NCI-H226 (cell line): ENCODE measurements at regions not wholly inside any gene's neighbourhood (a gene's known extent, or its start where the extent isn't known, plus 50 kb on each side); places are given as distances from the start of the nearest gene placed in this dataset.

Experiments
- DNase-seq: peaks from one replicate; pipeline ENCODE4 v3.0.0-alpha.2; 2015

DNA sequence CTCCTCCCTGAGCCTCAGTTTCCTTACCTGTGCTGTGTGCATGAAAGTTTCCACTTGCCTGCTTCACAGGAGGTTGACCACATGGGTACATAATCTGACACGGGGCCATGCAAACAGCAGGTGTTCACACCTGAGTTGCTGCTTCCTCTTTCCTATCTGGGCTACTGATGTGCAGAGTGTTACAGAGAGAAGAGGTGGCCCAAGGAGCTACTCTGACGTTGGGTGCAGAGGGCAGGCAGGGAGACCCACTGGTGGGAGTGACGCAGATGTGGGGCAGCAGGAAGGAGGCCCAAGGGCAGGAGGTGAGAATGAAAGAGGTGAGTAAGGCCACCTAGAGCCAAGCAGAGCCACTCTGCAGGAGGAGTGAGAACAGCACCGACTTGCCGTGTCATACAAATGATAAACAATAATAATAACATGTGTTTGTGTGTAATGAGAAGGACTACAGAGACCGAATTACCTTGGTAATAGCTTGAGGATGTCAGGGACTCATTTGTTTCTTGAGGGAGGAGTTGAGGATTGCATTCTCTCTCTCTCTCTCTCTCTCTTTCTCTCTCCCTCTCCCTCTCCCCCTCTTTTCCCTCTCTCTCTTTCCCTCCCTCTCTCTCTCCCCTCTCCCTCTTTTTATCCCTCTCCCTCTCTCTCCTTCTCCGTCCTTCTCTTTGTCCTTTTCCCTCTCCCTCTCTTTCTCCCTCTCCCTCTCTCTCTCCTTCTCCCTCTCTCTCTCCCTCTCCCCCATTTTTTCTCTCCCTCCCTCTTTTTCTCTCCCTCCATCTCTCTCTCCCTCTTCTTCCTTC is 87.4 kb upstream of the IGSF21 start:
- no peak for DNase-seq

DNA sequence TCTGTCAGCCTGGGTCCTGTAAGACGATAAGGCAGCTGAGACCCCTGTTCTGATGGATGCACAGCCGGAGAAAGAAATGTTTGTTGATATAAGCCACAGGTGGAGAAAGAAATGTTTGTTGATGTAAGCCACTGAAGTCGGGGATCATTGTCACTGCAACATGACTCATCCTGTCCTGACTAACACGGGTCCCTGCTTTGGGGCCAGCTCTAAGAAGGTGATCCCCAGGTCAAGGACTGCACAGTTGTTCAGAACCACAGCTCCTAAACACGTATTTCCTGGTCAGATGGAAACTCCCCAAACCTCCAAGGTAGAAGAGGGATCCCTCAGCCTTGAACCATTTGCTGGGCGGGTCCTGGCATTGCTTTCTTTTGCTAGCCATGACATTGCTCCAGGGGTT is 86.4 kb upstream of the IGSF21 start:
- no peak for DNase-seq

DNA sequence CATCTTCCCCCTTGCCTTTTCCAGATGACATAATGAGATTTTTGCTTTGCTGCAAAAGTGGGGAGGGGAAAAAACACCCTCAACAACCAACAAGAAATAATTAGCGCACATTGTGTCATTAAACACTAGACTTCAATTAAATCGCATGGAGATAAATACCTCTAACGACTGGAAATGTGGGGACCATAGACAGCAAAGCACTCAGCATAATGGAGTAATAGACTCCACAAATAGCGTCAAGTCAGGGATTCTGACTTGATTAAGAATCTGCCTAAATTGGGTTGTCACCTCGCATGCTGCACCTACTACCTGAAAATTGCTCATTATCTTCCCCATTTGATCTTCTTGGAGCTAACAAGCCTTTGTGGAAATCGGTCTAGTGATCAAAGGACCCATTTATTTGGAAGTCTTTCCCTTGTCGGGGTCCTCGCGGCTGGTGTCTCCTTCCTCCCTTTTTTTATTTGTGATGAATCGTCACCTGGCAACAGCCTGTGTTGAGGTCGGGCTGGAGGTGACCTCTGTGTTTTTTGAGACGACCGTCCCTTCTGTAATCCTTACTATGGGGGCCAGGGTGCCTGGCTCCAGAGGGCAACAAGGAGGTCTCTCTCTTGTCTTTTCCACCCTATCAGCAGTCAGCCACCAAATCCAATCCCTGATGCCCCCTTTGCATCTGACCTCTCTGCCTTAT is 75.3 kb upstream of the IGSF21 start:
- DNase-seq = no peak

DNA sequence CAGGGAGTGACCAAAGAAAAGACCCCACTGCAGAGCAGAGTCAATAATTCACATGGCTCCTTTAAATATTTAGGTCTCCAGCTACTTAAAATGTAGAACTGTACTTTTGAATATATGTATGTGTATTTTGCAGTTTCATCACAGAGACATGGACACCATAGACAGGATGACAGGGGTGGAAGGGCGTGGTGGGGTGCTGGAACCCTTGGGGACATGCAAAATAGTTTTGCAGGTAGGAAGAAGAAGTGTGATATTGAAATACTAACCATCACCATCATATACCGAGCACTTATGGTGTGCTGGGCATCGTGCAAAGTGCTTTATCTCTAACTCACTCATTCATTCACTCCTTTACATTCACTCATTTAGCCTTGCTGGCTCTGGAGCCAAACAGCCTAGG is 72.5 kb upstream of the IGSF21 start:
- DNase-seq = no peak

DNA sequence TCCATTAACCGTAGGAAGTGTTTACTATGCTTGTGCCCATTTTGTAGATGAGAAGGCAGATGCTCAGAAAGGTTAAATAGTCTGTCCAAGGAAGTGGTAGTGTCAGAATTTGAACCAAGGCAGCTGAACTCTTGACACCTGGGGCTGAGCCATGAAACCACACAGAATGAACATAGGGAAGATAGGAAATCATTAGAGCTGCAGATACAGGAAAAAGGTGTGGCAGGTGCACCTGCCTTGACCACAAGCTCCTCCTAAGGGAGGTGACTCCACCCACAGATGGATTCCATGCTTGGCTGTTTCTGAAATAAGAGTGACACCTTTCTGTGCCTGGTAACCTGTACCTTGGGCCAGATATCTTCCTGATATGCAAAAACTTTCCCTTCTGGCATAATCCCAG is 69.9 kb upstream of the IGSF21 start:
- DNase-seq = no peak

DNA sequence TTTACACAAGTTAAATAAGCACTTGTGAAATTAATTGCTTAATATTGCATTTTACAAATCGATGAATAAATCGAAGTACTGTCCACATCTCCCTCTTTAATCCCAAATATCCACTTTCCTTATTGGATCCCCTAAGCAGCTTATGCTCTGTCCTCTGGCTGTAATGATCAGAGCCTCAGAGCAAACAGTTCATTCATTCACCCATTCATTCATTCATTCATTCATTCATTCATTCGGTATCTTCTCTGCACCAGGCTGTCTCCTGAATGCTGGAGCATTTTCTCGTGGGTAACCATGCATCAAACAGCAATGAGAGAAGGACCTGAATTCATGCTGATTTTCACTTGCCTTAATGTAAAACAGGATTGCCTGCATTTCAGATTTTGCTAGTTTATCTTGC is 69.5 kb upstream of the IGSF21 start:
- no peak for DNase-seq

DNA sequence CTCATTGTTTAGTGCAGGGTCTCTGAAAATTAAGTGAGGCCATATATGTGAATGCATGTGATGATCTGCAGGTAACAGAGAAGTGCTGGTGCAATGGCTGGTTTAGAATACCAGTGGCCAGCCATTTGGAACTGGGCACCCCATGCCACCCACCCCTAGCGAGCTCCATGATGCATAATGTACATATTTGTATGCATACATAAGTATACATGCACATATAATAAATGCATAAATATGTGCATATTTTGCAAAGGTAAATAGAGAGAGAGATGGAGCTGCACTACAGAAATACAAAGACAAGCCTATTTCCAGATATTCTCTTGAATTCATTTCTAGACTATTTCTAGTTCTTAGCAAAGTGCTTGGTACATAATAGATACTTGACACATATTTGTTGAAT is 68.5 kb upstream of the IGSF21 start:
- DNase-seq = no peak

DNA sequence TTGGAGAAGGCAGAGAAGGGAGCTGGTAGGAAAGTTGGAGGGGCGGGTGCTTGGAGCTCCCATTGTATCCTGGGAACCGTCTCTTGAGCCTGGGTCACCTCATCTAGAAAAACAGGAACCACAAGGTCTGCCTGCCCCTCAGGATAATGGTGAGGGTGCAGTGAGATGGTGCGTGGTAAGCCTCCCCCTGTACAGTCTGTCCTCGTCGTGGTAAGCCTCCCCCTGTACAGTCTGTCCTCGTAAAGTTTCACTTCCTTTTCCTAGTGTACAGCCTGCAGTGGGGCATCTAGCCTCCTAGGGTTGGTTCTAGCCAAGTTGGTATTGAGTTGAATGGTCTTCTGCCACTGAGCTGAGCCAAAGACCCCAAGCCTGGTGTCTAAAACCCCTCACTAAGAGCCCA is 66.5 kb upstream of the IGSF21 start:
- DNase-seq = no peak

DNA sequence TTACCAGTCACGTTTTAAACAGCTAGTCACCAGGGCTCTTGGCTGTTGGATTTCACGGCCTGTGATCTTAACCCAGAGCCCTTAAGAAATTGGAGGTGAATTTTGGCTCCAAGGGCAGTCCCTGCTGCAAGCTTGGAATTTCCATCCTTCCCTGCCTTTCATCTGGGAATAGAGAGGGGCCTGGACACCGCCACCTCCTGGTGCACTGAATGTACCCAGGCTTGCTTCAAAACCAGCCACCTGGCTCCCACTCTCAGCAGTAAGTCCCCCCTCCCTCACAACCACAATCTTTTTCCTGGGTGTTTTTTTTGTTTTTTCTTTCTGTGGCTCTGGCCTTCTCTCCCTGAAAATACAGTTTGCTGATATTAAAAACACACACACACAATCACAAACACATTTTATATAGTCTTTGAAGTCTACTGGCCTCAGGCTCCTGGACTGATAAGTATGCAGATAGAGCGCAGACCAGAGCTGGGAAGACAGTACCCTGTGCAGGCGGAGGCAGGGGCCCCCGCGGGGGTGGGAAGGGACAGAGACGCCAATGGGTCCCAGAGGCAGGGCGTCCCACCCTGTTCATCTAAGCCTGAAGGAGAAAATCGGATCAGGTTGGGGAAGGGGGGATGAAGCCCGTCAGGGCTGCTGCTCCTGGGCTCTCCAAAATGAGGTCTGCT is 65.8 kb upstream of the IGSF21 start:
- DNase-seq = no peak

DNA sequence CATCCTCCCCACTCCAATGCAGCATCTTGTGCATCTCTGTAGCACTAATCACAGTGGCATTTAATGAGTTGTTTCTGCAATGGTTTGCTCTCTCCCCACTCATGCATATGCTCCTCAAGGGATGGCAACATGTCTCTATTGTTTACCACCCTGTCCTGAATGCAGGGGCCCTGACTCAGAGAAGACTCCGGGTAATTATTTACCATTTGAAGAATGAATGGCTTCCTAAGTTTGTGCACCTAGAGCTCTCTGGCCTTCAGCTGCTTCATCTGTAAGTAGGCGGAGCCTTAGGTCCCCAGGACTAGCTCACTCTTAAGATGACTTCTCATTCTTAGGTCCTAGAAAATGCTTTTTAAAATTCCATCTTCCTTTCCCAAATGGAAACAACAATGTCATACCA is 63.7 kb upstream of the IGSF21 start:
- DNase-seq = no peak

DNA sequence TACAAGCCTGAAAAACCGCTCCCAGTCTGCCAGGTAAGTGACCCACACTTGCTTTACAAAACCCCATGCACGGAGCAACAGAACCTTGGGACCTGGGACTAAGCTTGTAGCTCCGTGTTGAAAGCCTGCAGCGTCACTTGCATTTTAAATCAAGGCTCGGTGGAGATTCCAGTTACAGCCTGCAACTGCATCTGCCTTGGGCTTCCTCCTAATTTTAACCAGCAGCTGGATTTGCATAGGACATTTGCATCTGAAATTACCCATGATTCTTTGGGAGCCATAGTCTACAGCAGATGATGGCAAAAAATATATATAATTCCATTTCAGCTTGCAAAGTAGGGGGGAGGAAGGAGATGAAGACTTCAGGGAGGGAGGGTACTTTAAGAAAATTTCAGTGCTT is 62.4 kb upstream of the IGSF21 start:
- no peak for DNase-seq

DNA sequence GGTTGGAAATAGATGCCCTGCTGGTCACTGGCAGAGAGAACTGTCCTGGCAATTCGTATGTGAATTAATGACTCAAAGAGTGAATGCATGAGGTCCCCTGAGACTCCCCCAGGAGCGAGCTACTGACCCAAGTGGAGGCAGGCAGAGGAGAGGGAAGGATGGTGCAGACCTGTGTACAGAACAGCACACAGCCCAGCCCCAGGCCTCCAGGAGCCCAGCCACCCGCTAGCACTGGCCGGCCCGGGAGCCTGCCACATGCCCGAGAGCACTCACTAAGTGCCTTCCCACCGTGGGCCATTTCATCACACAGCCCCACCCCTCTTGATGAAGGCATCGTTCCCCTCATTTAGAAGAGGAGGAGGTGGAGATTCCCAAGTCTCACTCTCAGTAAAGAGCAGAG is 62.0 kb upstream of the IGSF21 start:
- no peak for DNase-seq

DNA sequence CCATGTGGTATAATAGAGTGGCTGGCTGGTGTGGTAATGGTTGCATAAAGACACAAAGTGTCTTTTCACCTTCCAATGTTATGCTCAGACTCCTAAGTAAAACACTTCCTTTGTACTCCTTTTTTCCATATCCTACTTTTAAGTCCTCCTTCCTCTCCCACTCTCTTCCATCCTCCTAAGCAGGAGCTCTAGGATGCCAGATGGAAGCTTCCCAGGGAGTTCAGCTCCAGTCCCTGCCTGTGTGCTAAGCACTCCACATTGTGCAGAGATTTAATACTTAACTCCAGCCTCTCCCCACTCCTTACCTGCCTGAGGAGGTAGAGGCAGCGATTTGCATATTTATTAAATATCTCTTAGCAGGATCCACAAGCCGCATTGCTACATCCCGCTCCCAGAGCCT is 60.5 kb upstream of the IGSF21 start:
- DNase-seq = no peak

DNA sequence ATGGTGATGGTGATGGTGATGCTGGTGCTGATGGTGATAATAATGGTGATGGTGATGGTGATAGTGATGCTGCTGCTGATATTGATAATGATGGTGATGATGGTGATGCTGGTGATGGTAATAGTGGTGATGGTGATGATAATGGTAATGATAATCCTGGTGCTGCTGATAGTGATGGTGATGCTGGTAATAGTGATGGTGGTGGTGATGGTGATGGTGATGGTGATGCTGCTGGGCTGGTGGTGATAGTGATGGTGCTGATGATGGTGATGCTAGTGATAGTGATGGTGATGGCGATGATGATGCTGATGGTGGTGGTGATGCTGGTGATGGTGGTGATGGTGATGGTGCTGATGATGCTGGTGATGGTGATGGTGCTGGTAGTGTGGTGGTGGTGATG is 58.4 kb upstream of the IGSF21 start:
- no peak for DNase-seq

DNA sequence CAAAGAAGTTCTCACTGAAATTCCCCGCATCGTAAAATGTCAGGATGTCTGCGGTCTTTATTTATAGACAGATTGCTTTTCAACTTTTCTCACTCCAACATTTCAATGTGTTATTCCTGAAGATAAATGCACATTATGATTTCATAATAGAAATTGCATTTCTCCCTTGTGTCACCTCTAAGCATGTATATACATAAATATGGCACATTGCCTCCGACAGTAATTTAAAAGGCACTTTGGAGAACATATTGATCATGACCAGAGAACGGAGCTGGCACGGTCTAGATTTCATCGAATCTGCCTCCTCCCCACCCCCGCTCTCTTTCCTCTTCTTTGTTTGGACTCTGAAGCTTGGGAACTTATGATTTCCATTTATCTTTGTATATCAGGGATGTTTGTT is 54.9 kb upstream of the IGSF21 start:
- DNase-seq = no peak

DNA sequence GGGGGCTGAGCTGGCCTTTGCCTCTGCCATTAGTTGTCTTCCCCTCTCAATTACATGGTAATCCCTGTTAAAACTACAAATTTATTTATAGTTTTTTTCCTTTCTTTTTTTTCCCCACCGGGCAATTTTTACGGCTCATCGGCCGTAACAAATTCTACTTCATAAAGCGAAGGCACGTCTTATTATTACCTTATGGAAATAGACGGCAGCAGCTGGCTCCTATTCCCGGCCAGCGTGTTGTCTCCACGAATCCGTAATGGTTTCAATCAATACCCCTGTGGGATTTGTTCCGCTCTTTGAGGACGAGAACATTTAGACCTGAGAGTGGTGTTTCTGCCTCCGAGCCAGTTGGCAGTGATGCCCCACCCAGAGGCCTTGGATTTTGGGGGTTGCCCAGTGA is 52.4 kb upstream of the IGSF21 start:
- DNase-seq = no peak

DNA sequence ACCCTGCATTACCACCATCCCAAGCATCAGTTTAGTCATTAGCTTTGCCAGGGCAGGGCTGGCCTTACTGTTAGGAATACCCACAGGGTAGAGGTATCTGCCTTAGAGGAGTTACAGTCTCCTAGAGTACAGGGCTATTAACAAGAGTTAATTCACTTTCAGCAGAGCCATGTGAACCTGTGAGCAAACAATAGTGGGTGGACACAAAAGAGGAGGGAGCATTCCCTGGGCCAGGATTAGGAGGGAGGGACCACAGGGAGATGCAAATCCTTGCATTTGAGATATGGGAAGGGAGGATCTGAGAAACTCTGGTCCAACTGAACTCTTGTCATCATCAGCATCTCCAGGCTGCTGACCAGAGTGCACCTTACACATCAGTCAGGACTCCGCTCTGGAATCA is 51.1 kb upstream of the IGSF21 start:
- DNase-seq = no peak

DNA sequence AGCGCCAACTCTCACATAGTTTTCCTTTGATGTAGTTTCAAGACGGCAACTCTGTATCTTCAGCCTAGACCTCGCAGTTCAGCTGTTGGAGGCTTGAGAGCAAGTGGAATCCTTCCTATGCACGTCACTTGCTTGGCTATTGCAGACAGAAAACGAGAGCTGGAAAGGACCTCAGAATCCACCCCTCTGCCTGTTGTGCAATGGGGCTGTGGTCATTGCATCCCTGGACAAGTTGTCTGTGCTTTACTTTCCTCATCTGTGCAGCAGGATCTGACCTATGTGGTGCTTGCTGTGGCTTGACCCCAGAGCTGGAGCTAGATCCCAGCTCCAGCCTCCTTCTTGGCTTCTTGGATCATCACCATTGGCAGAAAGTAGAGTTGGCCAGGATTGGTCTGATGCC is 50.0 kb upstream of the IGSF21 start:
- DNase-seq = no peak
